RWPE2 (cell line): ENCODE measurements at regions not wholly inside any gene's neighbourhood (a gene's known extent, or its start where the extent isn't known, plus 50 kb on each side); places are given as distances from the start of the nearest gene placed in this dataset.

Experiments used
- ATAC-seq: fragments of 200-7000 bp; cut with Tn5 transposase; 3 replicates; pipeline ENCODE4 v1.9.1; 2021; ENCODE audit warnings: low read depth
- DNase-seq: peaks from one replicate; pipeline ENCODE4 v3.0.0-alpha.2; 2020; ENCODE audit warnings: low spot score
- H3K27ac ChIP-seq: fragments of 450-650 bp; 2 replicates; pipeline ENCODE4 v1.5.1; 2017; ENCODE audit warnings: mild to moderate bottlenecking; ENCODE audit not compliant: poor library complexity, severe bottlenecking
- H3K27me3 ChIP-seq: fragments of 250-450 bp; sonication (Bioruptor Pico); 2 replicates; pipeline ENCODE4 v1.5.1; 2021; ENCODE audit warnings: mild to moderate bottlenecking, moderate library complexity; ENCODE audit not compliant: insufficient read depth, poor library complexity, severe bottlenecking
- H3K36me3 ChIP-seq: fragments of 250-450 bp; sonication (Bioruptor Pico); 2 replicates; pipeline ENCODE4 v1.5.1; 2020; ENCODE audit warnings: low read depth, mild to moderate bottlenecking, moderate library complexity
- H3K4me1 ChIP-seq: fragments of 250-450 bp; sonication (Bioruptor Pico); 2 replicates; pipeline ENCODE4 v1.5.1; 2021; ENCODE audit warnings: mild to moderate bottlenecking, moderate library complexity; ENCODE audit not compliant: insufficient read depth, poor library complexity, severe bottlenecking
- H3K4me3 ChIP-seq: fragments of 250-450 bp; sonication (Bioruptor Pico); 2 replicates; pipeline ENCODE4 v1.5.1; 2021; ENCODE audit warnings: mild to moderate bottlenecking, moderate library complexity; ENCODE audit not compliant: severe bottlenecking
- H3K9me3 ChIP-seq: fragments of 250-450 bp; sonication (Bioruptor Pico); 2 replicates; pipeline ENCODE4 v1.5.1; 2021; ENCODE audit warnings: mild to moderate bottlenecking, moderate library complexity; ENCODE audit not compliant: severe bottlenecking
- TF ChIP-seq, protein P1 (sequence below): fragments of 450-650 bp; IDR thresholded peaks from one replicate; pipeline ENCODE4 v1.5.1; 2017; ENCODE audit warnings: mild to moderate bottlenecking, moderate library complexity; ENCODE audit not compliant: poor library complexity, severe bottlenecking

DNA sequence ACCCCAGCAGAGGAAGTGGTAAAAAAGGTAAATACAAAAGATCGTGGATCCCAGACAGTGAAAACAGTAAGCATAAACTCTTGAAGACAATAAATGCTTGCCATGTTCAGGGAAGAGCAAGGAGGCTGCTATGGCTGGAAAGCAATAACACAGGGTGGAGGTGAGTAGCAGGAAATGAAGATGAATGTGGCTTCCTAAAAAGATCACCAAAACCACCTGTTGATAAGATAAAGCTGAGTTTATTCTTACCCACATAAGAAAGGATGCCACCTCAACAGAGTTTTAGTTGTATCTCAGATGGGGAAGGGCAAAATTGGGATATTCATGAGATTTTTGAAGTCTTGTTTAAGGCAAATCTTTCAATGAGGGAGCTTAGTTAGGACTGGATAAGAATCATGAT is 273.3 kb downstream of the MSX2 start:
- ATAC-seq (no peak), DNase-seq (no peak)
- Histone ChIP-seq H3K36me3 (no peaks in the 10 kb centered on the region), H3K4me3 (no peak overlapping the region), H3K9me3 (peaks cover 3% of the 10 kb centered on the region), H3K27ac (no peak overlapping the region), H3K4me1 (no peaks in the 10 kb centered on the region), H3K27me3 (peaks cover 18% of the 10 kb centered on the region)
- TF ChIP-seq, protein P1, sequence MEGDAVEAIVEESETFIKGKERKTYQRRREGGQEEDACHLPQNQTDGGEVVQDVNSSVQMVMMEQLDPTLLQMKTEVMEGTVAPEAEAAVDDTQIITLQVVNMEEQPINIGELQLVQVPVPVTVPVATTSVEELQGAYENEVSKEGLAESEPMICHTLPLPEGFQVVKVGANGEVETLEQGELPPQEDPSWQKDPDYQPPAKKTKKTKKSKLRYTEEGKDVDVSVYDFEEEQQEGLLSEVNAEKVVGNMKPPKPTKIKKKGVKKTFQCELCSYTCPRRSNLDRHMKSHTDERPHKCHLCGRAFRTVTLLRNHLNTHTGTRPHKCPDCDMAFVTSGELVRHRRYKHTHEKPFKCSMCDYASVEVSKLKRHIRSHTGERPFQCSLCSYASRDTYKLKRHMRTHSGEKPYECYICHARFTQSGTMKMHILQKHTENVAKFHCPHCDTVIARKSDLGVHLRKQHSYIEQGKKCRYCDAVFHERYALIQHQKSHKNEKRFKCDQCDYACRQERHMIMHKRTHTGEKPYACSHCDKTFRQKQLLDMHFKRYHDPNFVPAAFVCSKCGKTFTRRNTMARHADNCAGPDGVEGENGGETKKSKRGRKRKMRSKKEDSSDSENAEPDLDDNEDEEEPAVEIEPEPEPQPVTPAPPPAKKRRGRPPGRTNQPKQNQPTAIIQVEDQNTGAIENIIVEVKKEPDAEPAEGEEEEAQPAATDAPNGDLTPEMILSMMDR: no peak

DNA sequence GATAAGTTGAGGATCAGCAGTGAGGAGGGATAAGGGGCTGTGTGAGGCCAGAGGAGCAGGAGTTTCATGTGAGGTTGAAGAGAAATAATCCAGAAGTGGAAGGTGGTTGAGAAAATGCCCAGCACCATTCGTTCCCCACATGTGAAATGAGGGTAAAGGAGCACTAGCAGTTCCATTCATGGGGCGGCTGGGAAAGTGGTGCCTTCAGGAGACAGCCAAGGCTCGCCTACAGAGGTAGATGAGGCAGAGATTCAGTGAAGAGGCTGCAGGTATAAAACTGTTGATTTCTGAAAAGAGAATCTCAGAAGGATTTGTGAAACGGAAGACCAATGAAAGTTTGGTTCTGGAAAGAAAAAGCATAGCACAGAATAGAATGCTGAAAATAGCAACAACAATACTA is 272.6 kb downstream of the MSX2 start:
- DNase-seq (no peak), ATAC-seq (no peak)
- Histone ChIP-seq H3K4me1 (no peaks in the 10 kb centered on the region), H3K36me3 (no peaks in the 10 kb centered on the region), H3K9me3 (peaks cover 3% of the 10 kb centered on the region), H3K4me3 (no peak overlapping the region), H3K27me3 (peaks cover 18% of the 10 kb centered on the region), H3K27ac (no peak overlapping the region)
- TF ChIP-seq, protein P1: no peak

DNA sequence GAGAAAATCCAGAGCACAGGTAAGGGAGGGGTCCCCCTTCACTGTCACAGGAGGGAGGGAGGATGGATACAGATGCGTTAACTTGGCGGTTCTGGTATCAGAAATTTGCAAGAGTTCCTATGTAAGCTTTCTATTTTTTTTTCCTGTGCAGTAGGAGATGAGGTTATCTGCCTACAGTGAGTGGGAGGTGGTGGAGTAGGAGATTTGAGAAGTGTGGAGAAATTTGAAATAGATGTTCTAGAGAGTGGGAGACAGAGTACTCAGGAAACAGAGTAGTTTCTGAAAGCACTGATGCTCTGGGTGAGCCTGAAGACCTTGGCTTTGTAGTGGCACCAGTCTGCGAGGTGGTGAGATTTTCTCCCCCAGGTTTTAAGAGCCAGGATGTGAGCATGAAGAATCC is 271.4 kb downstream of the MSX2 start:
- ATAC-seq (no peak), DNase-seq (no peak)
- H3K27me3 ChIP-seq: peaks cover 22% of the 10 kb centered on the region
- no peak overlapping the region for H3K4me3 ChIP-seq
- TF ChIP-seq, protein P1: no peak
- H3K36me3 ChIP-seq: no peaks in the 10 kb centered on the region
- H3K9me3 ChIP-seq: peaks cover 3% of the 10 kb centered on the region
- H3K27ac ChIP-seq: no peak overlapping the region
- H3K4me1 ChIP-seq: no peaks in the 10 kb centered on the region

DNA sequence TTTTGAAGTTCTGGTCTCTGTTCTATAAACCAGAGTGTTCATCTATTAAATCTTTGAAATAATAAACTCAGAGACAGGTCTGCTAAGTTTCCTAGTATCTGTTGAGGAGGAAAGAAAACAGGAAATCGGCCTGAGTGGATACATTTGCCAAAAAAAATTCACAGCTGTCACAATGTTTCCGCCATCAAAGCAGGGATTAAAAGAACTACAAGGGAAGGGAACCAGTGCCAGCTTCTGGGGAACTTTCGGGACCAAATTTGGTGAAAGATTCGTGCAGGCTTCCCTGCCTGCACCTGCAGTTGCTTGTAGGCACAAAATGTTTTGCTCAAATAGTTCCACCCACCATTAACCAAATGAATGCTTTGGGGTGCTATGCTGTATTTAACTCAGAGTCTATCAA is 267.5 kb downstream of the MSX2 start:
- Histone ChIP-seq H3K4me1 (no peaks in the 10 kb centered on the region), H3K4me3 (no peak overlapping the region), H3K36me3 (no peaks in the 10 kb centered on the region), H3K27me3 (peaks cover 26% of the 10 kb centered on the region), H3K9me3 (no peaks in the 10 kb centered on the region), H3K27ac (no peak overlapping the region)
- ATAC-seq: no peak
- DNase-seq: no peak
- TF ChIP-seq, protein P1: no peak

DNA sequence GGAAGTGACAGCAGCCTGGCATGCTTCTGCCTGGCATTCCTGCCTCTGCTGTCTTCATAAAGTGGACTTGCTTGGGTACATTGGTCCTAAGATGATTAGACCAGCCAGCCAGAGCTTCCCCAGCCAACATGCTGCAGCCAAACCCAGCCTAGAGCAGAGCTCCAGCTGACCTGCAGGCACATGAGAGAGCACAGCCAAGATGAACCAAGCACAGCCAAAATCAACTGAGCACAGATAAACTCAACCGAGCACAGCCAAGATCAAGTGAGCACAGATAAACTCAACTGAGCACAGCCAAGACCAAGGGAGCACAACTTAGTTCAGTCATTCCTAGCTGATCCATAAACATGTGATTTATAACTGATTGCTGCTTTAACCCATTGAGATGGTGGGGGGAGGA is 266.5 kb downstream of the MSX2 start:
- ATAC-seq (no peak), DNase-seq (no peak)
- H3K9me3 ChIP-seq: no peaks in the 10 kb centered on the region
- no peak overlapping the region for H3K4me3 ChIP-seq
- H3K4me1 ChIP-seq: no peaks in the 10 kb centered on the region
- no peaks in the 10 kb centered on the region for H3K36me3 ChIP-seq
- H3K27me3 ChIP-seq: peaks cover 26% of the 10 kb centered on the region
- no peak overlapping the region for H3K27ac ChIP-seq
- TF ChIP-seq, protein P1: no peak
